Liver (tissue), 3 donors: ENCODE measurements at regions not wholly inside any gene's neighbourhood (a gene's known extent, or its start where the extent isn't known, plus 50 kb on each side); places are given as distances from the start of the nearest gene placed in this dataset.

Source experiments
- ATF3 ChIP-seq: IDR thresholded peaks from 2 replicates; pipeline ENCODE4 v1.6.1; 2016; ENCODE audit warnings: antibody characterized with exemption
- CTCF ChIP-seq: fragments of 150-350 bp; IDR thresholded peaks from 2 replicates; pipeline ENCODE4 v1.5.1; 2017; ENCODE audit warnings: improper control_type of control experiment, low read depth, low read length; ENCODE audit not compliant: missing input control
- EGR1 ChIP-seq, 2 donors: IDR thresholded peaks; 2 replicates each; pipeline ENCODE4 v1.6.1; 2016 to 2018; ENCODE audit warnings: antibody characterized with exemption in 2 of 2, low read depth in 2 of 2
- GABPA ChIP-seq, 2 donors: IDR thresholded peaks in 1 of 2; conservative IDR thresholded peaks in 1 of 2; 2 replicates each; pipeline ENCODE4 v1.6.1; 2016; ENCODE audit warnings: antibody characterized with exemption in 2 of 2, mild to moderate bottlenecking in 1 of 2, moderate library complexity in 1 of 2
- HNF4G ChIP-seq: IDR thresholded peaks from 2 replicates; pipeline ENCODE4 v1.6.1; 2016; ENCODE audit warnings: antibody characterized with exemption
- JUND ChIP-seq, 2 donors: IDR thresholded peaks; 2 replicates each; pipeline ENCODE4 v1.6.1; 2016; ENCODE audit warnings: antibody characterized with exemption in 2 of 2
- MAX ChIP-seq: IDR thresholded peaks from 2 replicates; pipeline ENCODE4 v1.6.1; 2016; ENCODE audit warnings: antibody characterized with exemption
- NR2F2 ChIP-seq: IDR thresholded peaks from 2 replicates; pipeline ENCODE4 v1.6.1; 2016; ENCODE audit warnings: antibody characterized with exemption
- RAD21 ChIP-seq, 2 donors: IDR thresholded peaks; 2 replicates each; pipeline ENCODE4 v1.6.1; 2016; ENCODE audit warnings: antibody characterized with exemption in 2 of 2, mild to moderate bottlenecking in 2 of 2
- REST ChIP-seq: IDR thresholded peaks from 2 replicates; pipeline ENCODE4 v1.6.1; 2016; ENCODE audit warnings: antibody characterized with exemption, mild to moderate bottlenecking
- RXRA ChIP-seq, 2 donors: IDR thresholded peaks; 2 replicates each; pipeline ENCODE4 v1.6.1; 2017 to 2018; ENCODE audit warnings: antibody characterized with exemption in 2 of 2, mild to moderate bottlenecking in 1 of 2
- SP1 ChIP-seq: IDR thresholded peaks from 2 replicates; pipeline ENCODE4 v1.6.1; 2018; ENCODE audit warnings: antibody characterized with exemption, mild to moderate bottlenecking
- TAF1 ChIP-seq: conservative IDR thresholded peaks from 2 replicates; pipeline ENCODE4 v1.6.1; 2016; ENCODE audit warnings: antibody characterized with exemption, mild to moderate bottlenecking
- ZBTB33 ChIP-seq: IDR thresholded peaks from 2 replicates; pipeline ENCODE4 v1.6.1; 2016; ENCODE audit warnings: antibody characterized with exemption
- donor health status: healthy.
- donor health status: healthy.

- TF ChIP-seq CTCF, result no peak
- TF ChIP-seq HNF4G, result no peak
- no peak for TF ChIP-seq RXRA (IDR thresholded peaks at IDR 0.05)
- no peak for TF ChIP-seq JUND (IDR thresholded peaks at IDR 0.05)
- TF ChIP-seq ZBTB33, result no peak
- TF ChIP-seq SP1, result no peak
- TF ChIP-seq RAD21 (IDR thresholded peaks at IDR 0.05), result no peak
- no peak for TF ChIP-seq GABPA (IDR thresholded peaks at IDR 0.05 in 1 of 2, conservative IDR thresholded peaks at IDR 0.05 in 1 of 2)
- no peak for TF ChIP-seq TAF1
- no peak for TF ChIP-seq NR2F2
- TF ChIP-seq MAX, result no peak
- no peak for TF ChIP-seq REST
- TF ChIP-seq EGR1 (IDR thresholded peaks at IDR 0.05; ENCODE audit: low read depth in 2 of 2), result no peak
- no peak for TF ChIP-seq ATF3
Observed at GRCh38 chr5:26578002-26578401, 460.4 kb downstream of the CDH9 start.
